ENCODE measurements at regions not wholly inside any gene's neighbourhood (a gene's known extent, or its start where the extent isn't known, plus 50 kb on each side); places are given as distances from the start of the nearest gene placed in this dataset.

DNA sequence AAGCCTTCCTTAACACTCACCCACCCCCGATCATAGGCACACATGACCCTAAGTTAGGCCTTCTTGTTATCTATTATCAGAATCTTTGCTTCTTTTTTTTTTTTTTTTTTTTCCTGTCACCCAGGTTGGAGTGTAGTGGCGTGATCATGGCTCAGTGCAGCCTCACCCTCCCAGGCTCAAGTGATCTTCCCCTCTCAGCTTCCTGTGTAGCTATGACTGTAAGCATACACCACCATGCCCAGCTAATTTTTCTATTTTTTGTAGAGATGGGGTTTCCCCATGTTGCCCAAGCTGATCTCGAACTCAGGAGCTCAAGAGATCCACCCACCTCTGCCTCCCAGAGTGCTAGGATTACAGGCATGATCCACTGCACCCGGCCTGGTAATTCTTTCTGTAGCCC, 328.7 kb downstream of the NR4A2 start:
- Mint-ChIP-seq H3K9me3 (no peaks in the 10 kb centered on the region), H3K4me1 (no peaks in the 10 kb centered on the region), H3K27me3 (ENCODE audit: low read depth, poor library complexity) (no peaks in the 10 kb centered on the region), H3K36me3 (ENCODE audit: low read depth) (no peaks in the 10 kb centered on the region), H3K4me3 (no peak overlapping the region), H3K27ac (no peak overlapping the region)
- TF ChIP-seq, protein P1, sequence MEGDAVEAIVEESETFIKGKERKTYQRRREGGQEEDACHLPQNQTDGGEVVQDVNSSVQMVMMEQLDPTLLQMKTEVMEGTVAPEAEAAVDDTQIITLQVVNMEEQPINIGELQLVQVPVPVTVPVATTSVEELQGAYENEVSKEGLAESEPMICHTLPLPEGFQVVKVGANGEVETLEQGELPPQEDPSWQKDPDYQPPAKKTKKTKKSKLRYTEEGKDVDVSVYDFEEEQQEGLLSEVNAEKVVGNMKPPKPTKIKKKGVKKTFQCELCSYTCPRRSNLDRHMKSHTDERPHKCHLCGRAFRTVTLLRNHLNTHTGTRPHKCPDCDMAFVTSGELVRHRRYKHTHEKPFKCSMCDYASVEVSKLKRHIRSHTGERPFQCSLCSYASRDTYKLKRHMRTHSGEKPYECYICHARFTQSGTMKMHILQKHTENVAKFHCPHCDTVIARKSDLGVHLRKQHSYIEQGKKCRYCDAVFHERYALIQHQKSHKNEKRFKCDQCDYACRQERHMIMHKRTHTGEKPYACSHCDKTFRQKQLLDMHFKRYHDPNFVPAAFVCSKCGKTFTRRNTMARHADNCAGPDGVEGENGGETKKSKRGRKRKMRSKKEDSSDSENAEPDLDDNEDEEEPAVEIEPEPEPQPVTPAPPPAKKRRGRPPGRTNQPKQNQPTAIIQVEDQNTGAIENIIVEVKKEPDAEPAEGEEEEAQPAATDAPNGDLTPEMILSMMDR (IDR thresholded peaks at IDR 0.05): no peak
- no peak for DNase-seq

DNA sequence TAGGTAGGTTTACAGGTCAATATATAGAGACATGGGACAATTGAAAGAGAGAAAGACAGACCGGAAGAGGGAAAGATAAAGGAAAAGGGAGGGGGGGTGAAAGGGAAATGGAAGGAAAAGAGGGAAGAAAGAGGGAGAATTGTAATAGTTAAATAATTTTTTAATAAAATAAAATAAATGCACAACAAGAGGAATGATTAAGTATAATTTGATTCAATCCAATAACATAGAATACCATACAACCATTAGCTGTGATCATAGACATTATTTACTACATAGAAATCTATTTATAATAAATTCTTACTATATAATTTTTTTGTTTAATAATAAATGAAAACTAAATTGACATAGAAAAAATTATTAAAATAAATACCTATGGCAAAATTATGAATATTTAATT, 330.7 kb downstream of the NR4A2 start:
- no peak overlapping the region for H3K4me3 Mint-ChIP-seq
- no peak overlapping the region for H3K27ac Mint-ChIP-seq
- no peaks in the 10 kb centered on the region for H3K4me1 Mint-ChIP-seq

DNA sequence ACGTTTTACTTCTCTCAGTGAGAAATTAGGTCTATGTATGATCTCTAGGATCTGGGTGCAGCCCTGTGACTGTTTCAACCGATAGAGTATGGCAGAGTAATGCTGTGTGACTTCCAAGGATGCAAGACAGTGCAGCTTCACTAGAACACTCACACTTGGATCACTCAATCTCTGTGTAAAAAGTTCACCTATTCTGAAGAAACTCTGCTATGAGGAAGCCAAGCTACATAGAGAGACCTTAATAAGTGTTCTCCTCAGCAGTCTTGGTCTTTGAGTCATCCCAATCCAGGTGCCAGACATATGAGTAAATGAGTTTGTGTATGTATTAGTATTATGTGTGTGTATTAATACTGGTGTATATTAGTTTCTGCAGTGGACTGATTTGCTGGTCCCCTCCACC, 335.0 kb downstream of the NR4A2 start:
- DNase-seq: no peak
- Mint-ChIP-seq H3K4me3 (no peak overlapping the region), H3K36me3 (ENCODE audit: low read depth) (peaks cover 14% of the 10 kb centered on the region), H3K4me1 (no peaks in the 10 kb centered on the region), H3K9me3 (peaks cover 9% of the 10 kb centered on the region), H3K27ac (no peak overlapping the region), H3K27me3 (ENCODE audit: low read depth, poor library complexity) (peaks cover 3% of the 10 kb centered on the region)
- TF ChIP-seq, protein P1 (IDR thresholded peaks at IDR 0.05): no peak

More for the DNA sequence above, 330.7 kb downstream of the NR4A2 start:
- Mint-ChIP-seq H3K9me3 (no peaks in the 10 kb centered on the region), H3K27me3 (ENCODE audit: low read depth, poor library complexity) (no peaks in the 10 kb centered on the region), H3K36me3 (ENCODE audit: low read depth) (no peaks in the 10 kb centered on the region)
- TF ChIP-seq, protein P1 (IDR thresholded peaks at IDR 0.05): no peak
- no peak for DNase-seq

DNA sequence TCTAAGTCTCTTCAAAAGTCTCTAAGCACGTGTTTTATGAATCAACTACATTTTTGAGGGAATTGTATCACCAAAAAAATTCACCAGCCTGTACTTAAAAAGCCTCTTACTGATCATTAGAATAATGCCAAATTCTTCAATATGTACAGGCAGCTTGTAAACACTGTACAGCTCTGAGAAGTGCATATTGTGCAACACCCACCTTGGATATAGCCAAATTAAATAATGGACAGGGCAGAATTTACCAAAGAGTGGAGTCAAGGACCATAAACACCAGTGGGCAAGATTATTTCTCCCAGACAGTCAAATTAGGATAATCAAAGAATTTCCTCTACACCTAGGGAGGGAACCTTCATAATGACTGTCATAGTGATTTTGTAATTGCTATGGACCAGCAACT, 338.2 kb downstream of the NR4A2 start:
- no peak overlapping the region for H3K4me3 Mint-ChIP-seq
- TF ChIP-seq, protein P1 (IDR thresholded peaks at IDR 0.05): no peak
- H3K27ac Mint-ChIP-seq: no peak overlapping the region
- H3K36me3 Mint-ChIP-seq (ENCODE audit: low read depth): peaks cover 25% of the 10 kb centered on the region
- H3K4me1 Mint-ChIP-seq: no peaks in the 10 kb centered on the region
- no peak for DNase-seq
- peaks cover 14% of the 10 kb centered on the region for H3K9me3 Mint-ChIP-seq
- H3K27me3 Mint-ChIP-seq (ENCODE audit: low read depth, poor library complexity): peaks cover 3% of the 10 kb centered on the region

DNA sequence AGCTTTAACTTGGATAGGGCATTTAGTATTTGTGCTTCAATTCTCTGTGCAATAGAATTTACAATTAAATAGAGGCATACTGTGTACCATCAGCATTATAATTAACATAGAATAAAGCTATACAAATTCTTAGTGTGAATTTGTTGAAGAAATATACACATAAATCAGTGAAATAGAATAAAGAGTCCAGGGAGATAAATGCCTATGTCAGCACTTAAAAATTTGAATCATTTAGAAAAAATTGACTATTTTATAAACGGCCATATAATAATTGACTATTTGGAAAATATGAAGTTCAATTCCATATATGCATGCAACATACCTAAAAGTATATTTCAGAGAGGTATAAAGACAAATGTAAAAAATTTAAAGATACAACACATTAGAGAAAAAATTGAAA, 348.7 kb downstream of the NR4A2 start:
- Mint-ChIP-seq H3K4me3 (no peak overlapping the region), H3K4me1 (peaks cover 6% of the 10 kb centered on the region), H3K27me3 (ENCODE audit: low read depth, poor library complexity) (no peaks in the 10 kb centered on the region), H3K36me3 (ENCODE audit: low read depth) (no peaks in the 10 kb centered on the region), H3K9me3 (no peaks in the 10 kb centered on the region), H3K27ac (no peak overlapping the region)
- DNase-seq: no peak
- TF ChIP-seq, protein P1 (IDR thresholded peaks at IDR 0.05): no peak

DNA sequence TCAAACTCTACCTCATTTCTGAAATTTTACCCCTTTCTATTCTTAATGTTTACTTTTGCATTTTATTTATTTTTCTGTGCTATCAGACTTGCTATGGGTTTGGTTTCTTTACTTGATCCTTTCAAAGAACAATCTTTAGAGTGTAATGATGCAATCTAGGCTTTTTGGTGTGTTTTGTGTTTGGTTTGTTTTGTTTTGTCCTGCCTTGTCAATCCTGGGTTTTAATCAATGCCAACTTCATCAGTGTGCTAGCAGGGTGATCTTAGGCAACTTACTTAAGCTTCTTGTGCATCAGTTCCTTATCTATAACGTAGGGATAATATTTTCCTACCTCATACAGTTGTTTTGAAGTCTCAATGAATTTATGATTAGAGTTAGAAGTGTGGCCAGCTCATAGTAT, 350.4 kb downstream of the NR4A2 start:
- TF ChIP-seq, protein P1 (IDR thresholded peaks at IDR 0.05): no peak
- H3K27me3 Mint-ChIP-seq (ENCODE audit: low read depth, poor library complexity): no peaks in the 10 kb centered on the region
- no peak overlapping the region for H3K4me3 Mint-ChIP-seq
- H3K4me1 Mint-ChIP-seq: peaks cover under 1% of the 10 kb centered on the region
- no peaks in the 10 kb centered on the region for H3K9me3 Mint-ChIP-seq
- no peak for DNase-seq
- no peak overlapping the region for H3K27ac Mint-ChIP-seq
- H3K36me3 Mint-ChIP-seq (ENCODE audit: low read depth): no peaks in the 10 kb centered on the region
